ENCODE measurements at regions not wholly inside any gene's neighbourhood (a gene's known extent, or its start where the extent isn't known, plus 50 kb on each side); places are given as distances from the start of the nearest gene placed in this dataset.

DNA sequence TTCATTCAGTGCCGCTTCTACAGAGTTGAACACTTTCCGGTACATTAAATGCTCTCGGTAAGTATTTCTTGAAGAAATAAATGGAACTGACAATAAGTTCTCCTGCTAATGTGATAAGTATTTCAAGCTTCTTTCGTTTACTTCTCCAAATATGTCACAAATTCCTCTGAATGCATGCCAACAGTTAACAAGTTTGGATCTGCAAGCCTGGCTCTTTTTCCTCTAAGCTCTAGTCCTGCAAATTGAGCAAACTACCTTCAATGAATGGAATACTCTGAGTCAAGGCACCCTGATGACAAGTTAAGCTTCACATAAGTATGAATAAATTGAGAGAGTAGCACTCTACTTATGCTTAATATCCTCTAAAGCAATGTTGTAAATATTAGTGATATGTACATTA, 403.6 kb downstream of the PDGFC start:
- no peaks in the 10 kb centered on the region for H3K27me3 Mint-ChIP-seq (ENCODE audit: low read depth)
- H3K9me3 Mint-ChIP-seq (ENCODE audit: low read depth), result no peaks in the 10 kb centered on the region
- TF ChIP-seq, protein P1, sequence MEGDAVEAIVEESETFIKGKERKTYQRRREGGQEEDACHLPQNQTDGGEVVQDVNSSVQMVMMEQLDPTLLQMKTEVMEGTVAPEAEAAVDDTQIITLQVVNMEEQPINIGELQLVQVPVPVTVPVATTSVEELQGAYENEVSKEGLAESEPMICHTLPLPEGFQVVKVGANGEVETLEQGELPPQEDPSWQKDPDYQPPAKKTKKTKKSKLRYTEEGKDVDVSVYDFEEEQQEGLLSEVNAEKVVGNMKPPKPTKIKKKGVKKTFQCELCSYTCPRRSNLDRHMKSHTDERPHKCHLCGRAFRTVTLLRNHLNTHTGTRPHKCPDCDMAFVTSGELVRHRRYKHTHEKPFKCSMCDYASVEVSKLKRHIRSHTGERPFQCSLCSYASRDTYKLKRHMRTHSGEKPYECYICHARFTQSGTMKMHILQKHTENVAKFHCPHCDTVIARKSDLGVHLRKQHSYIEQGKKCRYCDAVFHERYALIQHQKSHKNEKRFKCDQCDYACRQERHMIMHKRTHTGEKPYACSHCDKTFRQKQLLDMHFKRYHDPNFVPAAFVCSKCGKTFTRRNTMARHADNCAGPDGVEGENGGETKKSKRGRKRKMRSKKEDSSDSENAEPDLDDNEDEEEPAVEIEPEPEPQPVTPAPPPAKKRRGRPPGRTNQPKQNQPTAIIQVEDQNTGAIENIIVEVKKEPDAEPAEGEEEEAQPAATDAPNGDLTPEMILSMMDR (IDR thresholded peaks at IDR 0.05), result no peak
- H3K4me1 Mint-ChIP-seq (ENCODE audit: low read depth), result peaks cover 10% of the 10 kb centered on the region
- no peak for DNase-seq (ENCODE audit: low spot score)
- H3K36me3 Mint-ChIP-seq (ENCODE audit: low read depth), result no peaks in the 10 kb centered on the region
- H3K27ac Mint-ChIP-seq (ENCODE audit: unreplicated experiment), result peak overlapping the region; percentile 52
- no peak overlapping the region for H3K4me3 Mint-ChIP-seq (ENCODE audit: unreplicated experiment)

DNA sequence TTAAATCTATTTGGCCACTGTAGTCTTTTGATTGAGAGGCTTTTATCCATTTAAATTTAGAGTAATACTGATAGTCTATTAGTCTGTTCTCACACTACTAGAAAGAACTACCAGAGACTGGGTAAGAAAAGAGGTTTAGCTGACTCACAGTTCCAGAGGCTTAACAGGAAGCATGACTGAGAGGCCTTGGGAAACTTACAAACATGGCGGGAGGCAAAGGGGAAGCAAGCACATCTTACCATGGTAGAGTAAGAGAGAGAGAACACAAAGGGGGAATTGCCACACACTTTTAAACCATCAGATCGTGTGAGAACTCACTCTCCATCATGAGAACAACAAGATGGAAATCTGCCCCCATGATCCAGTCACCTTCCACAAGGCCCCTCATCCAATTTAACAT, 410.9 kb downstream of the PDGFC start:
- TF ChIP-seq, protein P1 (IDR thresholded peaks at IDR 0.05), result no peak
- Mint-ChIP-seq H3K4me1 (ENCODE audit: low read depth) (peaks cover 16% of the 10 kb centered on the region), H3K4me3 (ENCODE audit: unreplicated experiment) (no peak overlapping the region), H3K27me3 (ENCODE audit: low read depth) (no peaks in the 10 kb centered on the region), H3K9me3 (ENCODE audit: low read depth) (peaks cover 14% of the 10 kb centered on the region), H3K36me3 (ENCODE audit: low read depth) (peaks cover 2% of the 10 kb centered on the region), H3K27ac (ENCODE audit: unreplicated experiment) (no peak overlapping the region)
- no peak for DNase-seq (ENCODE audit: low spot score)

DNA sequence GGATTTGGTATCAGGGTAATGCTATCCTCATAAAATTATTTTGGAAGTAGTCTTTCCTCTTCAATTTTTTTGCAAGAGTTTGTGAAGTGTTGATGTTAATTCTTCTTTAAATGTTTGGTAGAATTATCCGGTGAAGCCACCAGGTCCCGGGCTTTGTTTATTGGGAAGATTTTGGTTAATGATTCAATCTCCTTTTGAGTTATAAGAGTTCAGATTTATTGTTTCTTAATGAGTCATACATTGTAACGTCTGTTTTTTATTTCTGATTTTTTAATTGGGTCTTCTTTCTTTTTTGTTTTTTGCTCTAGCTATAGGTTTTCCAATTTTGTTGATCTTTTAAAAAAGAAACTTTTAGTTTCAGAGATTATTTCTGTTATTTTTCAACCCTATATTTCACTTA, 412.3 kb downstream of the PDGFC start:
- peaks cover 18% of the 10 kb centered on the region for H3K9me3 Mint-ChIP-seq (ENCODE audit: low read depth)
- H3K27me3 Mint-ChIP-seq (ENCODE audit: low read depth), result no peaks in the 10 kb centered on the region
- TF ChIP-seq, protein P1 (IDR thresholded peaks at IDR 0.05), result no peak
- no peak overlapping the region for H3K27ac Mint-ChIP-seq (ENCODE audit: unreplicated experiment)
- H3K4me3 Mint-ChIP-seq (ENCODE audit: unreplicated experiment), result no peak overlapping the region
- peaks cover 2% of the 10 kb centered on the region for H3K36me3 Mint-ChIP-seq (ENCODE audit: low read depth)
- DNase-seq (ENCODE audit: low spot score), result no peak
- H3K4me1 Mint-ChIP-seq (ENCODE audit: low read depth), result peaks cover 16% of the 10 kb centered on the region

DNA sequence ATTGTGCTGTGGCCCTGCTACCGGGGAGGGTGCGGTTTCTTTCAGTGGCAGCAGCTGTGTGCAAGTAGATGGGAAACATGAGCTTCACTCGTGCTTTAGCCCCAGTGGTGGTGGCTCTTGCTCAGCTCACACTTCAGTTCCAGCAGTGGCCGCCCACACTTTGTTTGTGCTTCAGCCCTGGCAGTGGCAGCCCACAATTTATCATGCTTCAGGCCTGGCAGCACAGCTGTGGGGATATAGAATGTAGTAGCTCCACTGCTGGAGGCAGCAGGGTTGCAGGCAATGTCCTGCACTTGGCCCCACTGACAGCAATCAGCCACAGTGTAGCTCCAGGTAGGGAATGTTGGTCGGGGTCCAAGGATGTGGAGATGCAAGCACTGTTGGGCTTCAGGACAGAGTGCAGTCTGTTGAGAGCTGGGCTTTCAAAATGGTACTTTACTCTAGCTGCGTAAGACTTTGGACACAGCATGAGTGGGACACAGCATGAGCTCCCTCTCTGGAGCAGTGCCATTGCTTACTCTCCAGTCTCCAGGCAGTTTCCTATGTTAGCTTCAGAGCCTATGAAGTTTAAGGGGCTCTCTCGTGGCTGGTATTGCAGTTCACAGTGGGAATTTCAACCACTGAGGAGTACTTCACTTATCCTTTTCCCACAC, 413.1 kb downstream of the PDGFC start:
- H3K4me1 Mint-ChIP-seq (ENCODE audit: low read depth), result peaks cover 16% of the 10 kb centered on the region
- peaks cover 2% of the 10 kb centered on the region for H3K36me3 Mint-ChIP-seq (ENCODE audit: low read depth)
- no peak for DNase-seq (ENCODE audit: low spot score)
- H3K9me3 Mint-ChIP-seq (ENCODE audit: low read depth), result peaks cover 18% of the 10 kb centered on the region
- no peak overlapping the region for H3K4me3 Mint-ChIP-seq (ENCODE audit: unreplicated experiment)
- H3K27ac Mint-ChIP-seq (ENCODE audit: unreplicated experiment), result no peak overlapping the region
- H3K27me3 Mint-ChIP-seq (ENCODE audit: low read depth), result no peaks in the 10 kb centered on the region
- TF ChIP-seq, protein P1 (IDR thresholded peaks at IDR 0.05), result no peak

DNA sequence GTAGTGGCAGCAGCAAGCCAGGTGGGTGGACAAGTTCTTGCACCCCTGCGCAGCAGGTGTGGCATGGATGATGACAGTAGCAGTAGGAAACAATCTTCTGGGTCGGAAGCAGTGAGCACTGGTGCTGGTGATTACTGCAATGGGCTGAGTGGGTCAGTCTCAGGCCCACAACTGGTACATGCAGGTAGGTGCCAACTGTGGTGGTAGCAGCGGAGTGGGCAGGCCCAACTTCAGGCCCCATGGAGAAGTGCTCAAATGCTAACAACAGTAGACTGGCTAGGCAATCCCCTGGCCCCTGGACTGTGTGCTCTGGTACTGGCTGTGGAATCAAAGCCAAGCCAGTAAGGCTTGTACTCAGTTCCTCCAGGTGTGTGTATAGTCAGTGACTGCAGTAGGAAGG, 413.7 kb downstream of the PDGFC start:
- TF ChIP-seq, protein P1 (IDR thresholded peaks at IDR 0.05), result no peak
- H3K4me3 Mint-ChIP-seq (ENCODE audit: unreplicated experiment), result no peak overlapping the region
- H3K27ac Mint-ChIP-seq (ENCODE audit: unreplicated experiment), result no peak overlapping the region
- H3K36me3 Mint-ChIP-seq (ENCODE audit: low read depth), result peaks cover 2% of the 10 kb centered on the region
- H3K4me1 Mint-ChIP-seq (ENCODE audit: low read depth), result peaks cover 16% of the 10 kb centered on the region
- DNase-seq (ENCODE audit: low spot score), result no peak
- H3K9me3 Mint-ChIP-seq (ENCODE audit: low read depth), result peaks cover 18% of the 10 kb centered on the region
- no peaks in the 10 kb centered on the region for H3K27me3 Mint-ChIP-seq (ENCODE audit: low read depth)
